H9 (cell line): ENCODE measurements at regions not wholly inside any gene's neighbourhood (a gene's known extent, or its start where the extent isn't known, plus 50 kb on each side); places are given as distances from the start of the nearest gene placed in this dataset.

Experiments used
- DNase-seq: peaks from one replicate; pipeline ENCODE4 v3.0.0-alpha.2; 2017
- H2AFZ ChIP-seq: one replicate; pipeline ENCODE4 v1.6.1; 2013; ENCODE audit warnings: mild to moderate bottlenecking, low read length, control low read depth, moderate library complexity
- H2AK5ac ChIP-seq: 2 replicates; pipeline ENCODE4 v1.6.1; 2013; ENCODE audit warnings: low read length, control low read depth, mixed read lengths; ENCODE audit not compliant: insufficient read length
- H2BK120ac ChIP-seq: one replicate; pipeline ENCODE4 v1.6.1; 2013; ENCODE audit warnings: low read depth, mild to moderate bottlenecking, low read length, control low read depth, inconsistent platforms; ENCODE audit not compliant: poor library complexity, severe bottlenecking
- H2BK12ac ChIP-seq: 2 replicates; pipeline ENCODE4 v1.6.1; 2013; ENCODE audit warnings: low read length, control low read depth, mixed read lengths, low read depth; ENCODE audit not compliant: insufficient read length
- H2BK15ac ChIP-seq: 2 replicates; pipeline ENCODE4 v1.6.1; 2013; ENCODE audit warnings: low read depth, low read length, control low read depth
- H2BK20ac ChIP-seq: one replicate; pipeline ENCODE4 v1.6.1; 2013; ENCODE audit warnings: low read depth, mild to moderate bottlenecking, low read length, control low read depth, inconsistent platforms; ENCODE audit not compliant: poor library complexity, severe bottlenecking
- H2BK5ac ChIP-seq: 2 replicates; pipeline ENCODE4 v1.6.1; 2013; ENCODE audit warnings: low read length, control low read depth, mixed read lengths; ENCODE audit not compliant: insufficient read length
- H3K14ac ChIP-seq: 2 replicates; pipeline ENCODE4 v1.6.1; 2013; ENCODE audit warnings: low read length, control low read depth; ENCODE audit not compliant: insufficient read depth
- H3K18ac ChIP-seq: 2 replicates; pipeline ENCODE4 v1.6.1; 2013; ENCODE audit warnings: low read depth, mild to moderate bottlenecking, mixed read lengths, low read length, control low read depth; ENCODE audit not compliant: insufficient read length
- H3K23ac ChIP-seq: 2 replicates; pipeline ENCODE4 v1.6.1; 2013; ENCODE audit warnings: low read length, control low read depth, mixed read lengths, low read depth; ENCODE audit not compliant: insufficient read length
- H3K23me2 ChIP-seq: 2 replicates; pipeline ENCODE4 v1.6.1; 2013; ENCODE audit warnings: low read depth, mild to moderate bottlenecking, mixed read lengths, low read length, control low read depth; ENCODE audit not compliant: insufficient read length, poor library complexity, severe bottlenecking
- H3K27ac ChIP-seq: 2 replicates; pipeline ENCODE4 v1.5.1; 2013; ENCODE audit warnings: low read length, control low read depth, mixed read lengths, low read depth; ENCODE audit not compliant: insufficient read length
- H3K27me3 ChIP-seq: 2 replicates; pipeline ENCODE4 v1.6.1; 2013; ENCODE audit warnings: low read length, control low read depth, inconsistent platforms; ENCODE audit not compliant: insufficient read depth
- H3K4ac ChIP-seq: 2 replicates; pipeline ENCODE4 v1.6.1; 2013; ENCODE audit warnings: low read depth, mild to moderate bottlenecking, control low read depth, inconsistent platforms, low read length, moderate library complexity
- H3K4me1 ChIP-seq: 2 replicates; pipeline ENCODE4 v1.6.1; 2013; ENCODE audit warnings: low read length, control low read depth, inconsistent platforms; ENCODE audit not compliant: insufficient read depth
- H3K4me2 ChIP-seq: 2 replicates; pipeline ENCODE4 v1.6.1; 2013; ENCODE audit warnings: low read length, control low read depth, mixed read lengths; ENCODE audit not compliant: insufficient read length, insufficient read depth
- H3K56ac ChIP-seq: 2 replicates; pipeline ENCODE4 v1.6.1; 2013; ENCODE audit warnings: low read depth, mild to moderate bottlenecking, mixed read lengths, low read length, control low read depth; ENCODE audit not compliant: insufficient read length
- H3K79me1 ChIP-seq: 2 replicates; pipeline ENCODE4 v1.6.1; 2013; ENCODE audit warnings: low read depth, mild to moderate bottlenecking, moderate library complexity, low read length, control low read depth, inconsistent platforms; ENCODE audit not compliant: insufficient read depth, poor library complexity, severe bottlenecking
- H3K79me2 ChIP-seq: 2 replicates; pipeline ENCODE4 v1.6.1; 2013; ENCODE audit warnings: low read length, control low read depth, inconsistent platforms; ENCODE audit not compliant: insufficient read depth
- H3K9ac ChIP-seq: 2 replicates; pipeline ENCODE4 v1.6.1; 2013; ENCODE audit warnings: low read length, control low read depth, mixed read lengths; ENCODE audit not compliant: insufficient read length; ENCODE audit errors: extremely low read depth
- H3K9me3 ChIP-seq: one replicate; pipeline ENCODE4 v1.6.1; 2013; ENCODE audit warnings: low read depth, low read length, inconsistent platforms; ENCODE audit not compliant: control insufficient read depth
- H3T11ph ChIP-seq: one replicate; pipeline ENCODE4 v1.6.1; 2013; ENCODE audit warnings: mild to moderate bottlenecking, low read length, control low read depth, inconsistent platforms
- H4K20me1 ChIP-seq: one replicate; pipeline ENCODE4 v1.6.1; 2013; ENCODE audit not compliant: control insufficient read depth, insufficient read length, insufficient read depth
- H4K5ac ChIP-seq: 2 replicates; pipeline ENCODE4 v1.6.1; 2013; ENCODE audit warnings: low read depth, mild to moderate bottlenecking, mixed read lengths, low read length, control low read depth; ENCODE audit not compliant: insufficient read length
- H4K8ac ChIP-seq: replicated peaks from 2 replicates; pipeline ENCODE4 v1.6.1; 2013; ENCODE audit warnings: low read length, control low read depth, mixed read lengths, low read depth; ENCODE audit not compliant: insufficient read length
- H4K91ac ChIP-seq: 2 replicates; pipeline ENCODE4 v1.6.1; 2013; ENCODE audit warnings: low read depth, mild to moderate bottlenecking, moderate library complexity, mixed read lengths, low read length, control low read depth; ENCODE audit not compliant: insufficient read length
- H3K27ac Mint-ChIP-seq, 3 experiments: 2 replicates in 2 of 3; 3 replicates in 1 of 3; pipeline ENCODE4 v1.8.0; 2020 to 2021; ENCODE audit warnings: mixed read lengths in 3 of 3, mild to moderate bottlenecking in 1 of 3, moderate library complexity in 1 of 3
- H3K27me3 Mint-ChIP-seq: 2 replicates; pipeline ENCODE4 v1.8.0; 2021; ENCODE audit warnings: low read depth, mild to moderate bottlenecking, moderate library complexity, mixed read lengths
- H3K36me3 Mint-ChIP-seq, 3 experiments: 2 replicates in 2 of 3; 3 replicates in 1 of 3; pipeline ENCODE4 v1.8.0; 2020 to 2021; ENCODE audit warnings: low read depth in 3 of 3, mixed read lengths in 3 of 3; ENCODE audit not compliant: insufficient read depth in 1 of 3
- H3K4me1 Mint-ChIP-seq, 2 experiments: 2 replicates each; pipeline ENCODE4 v1.8.0; 2020; ENCODE audit warnings: mixed read lengths in 2 of 2
- H3K4me3 Mint-ChIP-seq, 2 experiments: 2 replicates in 1 of 2; 3 replicates in 1 of 2; pipeline ENCODE4 v1.8.0; 2020 to 2021; ENCODE audit warnings: mild to moderate bottlenecking in 2 of 2, mixed read lengths in 2 of 2, moderate library complexity in 1 of 2
- H3K9me3 Mint-ChIP-seq, 2 experiments: 2 replicates in 1 of 2; 3 replicates in 1 of 2; pipeline ENCODE4 v1.8.0; 2020; ENCODE audit warnings: mild to moderate bottlenecking in 2 of 2, mixed read lengths in 2 of 2, moderate library complexity in 1 of 2
- WGBS: extraction: QIAGEN DNeasy Blood & Tissue Kit; methylation state at CpG from one replicate; pipeline ENCODE4 v1.1.7; 2013; ENCODE audit warnings: missing lambda C conversion rate, low lambda C conversion rate, mixed read lengths; ENCODE audit not compliant: insufficient read length; ENCODE audit errors: extremely low coverage; 5-methylcytosine and 5-hydroxymethylcytosine counted together
- TF ChIP-seq, protein P1 (sequence below): fragments of 200-600 bp; sonication (generic); conservative IDR thresholded peaks from 3 replicates; pipeline ENCODE4 v1.8.0; 2021; ENCODE audit warnings: antibody characterized with exemption, mild to moderate bottlenecking

DNA sequence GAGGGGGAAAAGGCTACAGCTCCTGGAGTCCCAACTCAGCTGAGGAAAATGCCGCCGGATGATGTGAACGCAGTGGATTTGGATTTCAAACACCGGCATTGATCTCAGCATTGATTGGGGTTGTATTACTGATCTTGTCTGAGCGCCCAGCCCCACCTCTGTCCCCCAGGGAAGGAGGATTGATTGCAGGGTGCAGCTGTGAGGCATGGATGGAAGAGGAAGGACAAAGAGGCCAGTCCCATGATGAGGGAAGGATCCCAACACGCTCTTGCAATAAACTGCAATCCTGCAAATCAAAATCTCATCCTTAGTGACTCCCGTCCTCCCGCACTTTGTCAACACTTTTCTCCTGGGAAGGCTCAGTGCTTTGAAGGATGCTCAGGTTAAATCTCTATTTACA lies 242.3 kb upstream of the PROX1 start:
- no peak overlapping the region for H3K27ac ChIP-seq
- H4K91ac ChIP-seq, result no peak overlapping the region
- H3K27me3 ChIP-seq, result no peaks in the 10 kb centered on the region
- H3K4me2 ChIP-seq, result no peak overlapping the region
- no peaks in the 10 kb centered on the region for H3K79me2 ChIP-seq
- H3K9me3 Mint-ChIP-seq, result peaks cover 5% of the 10 kb centered on the region in 2 experiments; a peak in 3 of 5 replicates
- no peaks in the 10 kb centered on the region for H3K23me2 ChIP-seq
- H3K23ac ChIP-seq, result no peak overlapping the region
- no peak overlapping the region for H2AK5ac ChIP-seq
- peaks cover 1% of the 10 kb centered on the region for H3K27me3 Mint-ChIP-seq
- H3K27ac Mint-ChIP-seq, result no peak overlapping the region
- no peaks in the 10 kb centered on the region for H3K9me3 ChIP-seq
- no peaks in the 10 kb centered on the region for H4K20me1 ChIP-seq
- H4K5ac ChIP-seq, result no peak overlapping the region
- 0 out of 7 replicates have a peak, but pooled peaks cover 0 to 3% (median 0%) of the 10 kb centered on the region in 3 experiments for H3K36me3 Mint-ChIP-seq
- no peaks in the 10 kb centered on the region for H3K4me1 ChIP-seq
- no peak overlapping the region for H2AFZ ChIP-seq
- H3K9ac ChIP-seq, result no peak overlapping the region
- H3K4me3 Mint-ChIP-seq, result no peak overlapping the region
- H3K4ac ChIP-seq, result no peak overlapping the region
- no peak overlapping the region for H2BK120ac ChIP-seq
- no peak overlapping the region for H3K18ac ChIP-seq
- no peak overlapping the region for H2BK12ac ChIP-seq
- WGBS, result no CpG with 5 or more reads among the region's 8 CpGs
- no peak overlapping the region for H2BK5ac ChIP-seq
- H4K8ac ChIP-seq, result no peak overlapping the region
- H2BK20ac ChIP-seq, result no peak overlapping the region
- no peak overlapping the region for H2BK15ac ChIP-seq
- no peaks in the 10 kb centered on the region for H3K4me1 Mint-ChIP-seq
- no peaks in the 10 kb centered on the region for H3K79me1 ChIP-seq
- TF ChIP-seq, protein P1, sequence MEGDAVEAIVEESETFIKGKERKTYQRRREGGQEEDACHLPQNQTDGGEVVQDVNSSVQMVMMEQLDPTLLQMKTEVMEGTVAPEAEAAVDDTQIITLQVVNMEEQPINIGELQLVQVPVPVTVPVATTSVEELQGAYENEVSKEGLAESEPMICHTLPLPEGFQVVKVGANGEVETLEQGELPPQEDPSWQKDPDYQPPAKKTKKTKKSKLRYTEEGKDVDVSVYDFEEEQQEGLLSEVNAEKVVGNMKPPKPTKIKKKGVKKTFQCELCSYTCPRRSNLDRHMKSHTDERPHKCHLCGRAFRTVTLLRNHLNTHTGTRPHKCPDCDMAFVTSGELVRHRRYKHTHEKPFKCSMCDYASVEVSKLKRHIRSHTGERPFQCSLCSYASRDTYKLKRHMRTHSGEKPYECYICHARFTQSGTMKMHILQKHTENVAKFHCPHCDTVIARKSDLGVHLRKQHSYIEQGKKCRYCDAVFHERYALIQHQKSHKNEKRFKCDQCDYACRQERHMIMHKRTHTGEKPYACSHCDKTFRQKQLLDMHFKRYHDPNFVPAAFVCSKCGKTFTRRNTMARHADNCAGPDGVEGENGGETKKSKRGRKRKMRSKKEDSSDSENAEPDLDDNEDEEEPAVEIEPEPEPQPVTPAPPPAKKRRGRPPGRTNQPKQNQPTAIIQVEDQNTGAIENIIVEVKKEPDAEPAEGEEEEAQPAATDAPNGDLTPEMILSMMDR, result no peak
- H3T11ph ChIP-seq, result no peak overlapping the region
- no peak overlapping the region; the same call in 1 of the 2 replicates for H3K14ac ChIP-seq
- no peak for DNase-seq
- H3K56ac ChIP-seq, result no peak overlapping the region
